ENCODE measurements at regions not wholly inside any gene's neighbourhood (a gene's known extent, or its start where the extent isn't known, plus 50 kb on each side); places are given as distances from the start of the nearest gene placed in this dataset.

GRCh38 chr18:78895207-78896001, 84.2 kb upstream of the SALL3 start (continued):
- no peak for TF ChIP-seq ZNF362 (CRISPR knock-in tag; IDR thresholded peaks at IDR 0.05; ENCODE audit: borderline replicate concordance)

GRCh38 chr18:78896111-78896905, 83.3 kb upstream of the SALL3 start:
- Histone ChIP-seq H3K79me2 (ENCODE audit: insufficient read depth, low read length) (no peaks in the 10 kb centered on the region), H3K36me3 (replicated peaks in 1 of 2; ENCODE audit: control insufficient read depth in 1 of 2, insufficient read depth in 2 of 2, low read length in 2 of 2) (no peaks in the 10 kb centered on the region), H3K9me3 (ENCODE audit: low read length) (no peaks in the 10 kb centered on the region), H3K9ac (ENCODE audit: insufficient read depth, low read depth, low read length) (no peak overlapping the region), H4K20me1 (ENCODE audit: insufficient read depth, low read length) (no peaks in the 10 kb centered on the region), H3K4me3 (replicated peaks in 1 of 3; ENCODE audit: insufficient read depth in 1 of 3, low read depth in 2 of 3, low read length in 3 of 3) (no peak overlapping the region), H3K4me2 (ENCODE audit: low read depth, low read length) (no peak overlapping the region), H3K27ac (ENCODE audit: extremely low read length, insufficient read depth, low read length) (no peak overlapping the region), H3K27me3 (ENCODE audit: control insufficient read depth in 1 of 2, insufficient read depth in 2 of 2, low read length in 2 of 2) (peaks cover 0 to 20% of the 10 kb centered on the region in 2 experiments; a peak in 2 of 5 replicates), H3K4me1 (ENCODE audit: insufficient read depth, low read length) (no peaks in the 10 kb centered on the region), H2AFZ (ENCODE audit: low read length) (no peak overlapping the region)
- 44% methylated on average over 9 of the region's 22 CpGs for WGBS (ENCODE audit: low lambda C conversion rate)
- intact Hi-C loops (cut with micrococcal nuclease; ENCODE audit: unreplicated experiment): no loop called here
- ChIA-PET CTCF (ENCODE audit: low intra/inter-chr PET ratio, low total read pairs) (no interaction called here), POLR2A (no interaction called here)
- DNase-seq (ENCODE audit: low spot score) (no peak), ATAC-seq (no peak), FAIRE-seq (no peak)
- no TSS peak for BruUV-seq (replicated peaks)
- in situ Hi-C loops (cut with HindIII; ENCODE audit: extremely low pct_ligation_motif_present, low pct_unique_long_range_greater_than_20kb): no loop called here
- no peak for TF ChIP-seq CREB3 (CRISPR knock-in tag; IDR thresholded peaks at IDR 0.05)
- TF ChIP-seq HMGA1 (CRISPR knock-in tag; conservative IDR thresholded peaks at IDR 0.05): no peak
- TF ChIP-seq GPBP1L1 (CRISPR knock-in tag; IDR thresholded peaks at IDR 0.05): no peak
- TF ChIP-seq KAT8 (CRISPR knock-in tag; IDR thresholded peaks at IDR 0.05): no peak
- no peak for TF ChIP-seq ZNF737 (CRISPR knock-in tag; IDR thresholded peaks at IDR 0.05; ENCODE audit: borderline replicate concordance)

All from HepG2 (cell line).